ENCODE measurements at regions not wholly inside any gene's neighbourhood (a gene's known extent, or its start where the extent isn't known, plus 50 kb on each side); places are given as distances from the start of the nearest gene placed in this dataset.

DNA sequence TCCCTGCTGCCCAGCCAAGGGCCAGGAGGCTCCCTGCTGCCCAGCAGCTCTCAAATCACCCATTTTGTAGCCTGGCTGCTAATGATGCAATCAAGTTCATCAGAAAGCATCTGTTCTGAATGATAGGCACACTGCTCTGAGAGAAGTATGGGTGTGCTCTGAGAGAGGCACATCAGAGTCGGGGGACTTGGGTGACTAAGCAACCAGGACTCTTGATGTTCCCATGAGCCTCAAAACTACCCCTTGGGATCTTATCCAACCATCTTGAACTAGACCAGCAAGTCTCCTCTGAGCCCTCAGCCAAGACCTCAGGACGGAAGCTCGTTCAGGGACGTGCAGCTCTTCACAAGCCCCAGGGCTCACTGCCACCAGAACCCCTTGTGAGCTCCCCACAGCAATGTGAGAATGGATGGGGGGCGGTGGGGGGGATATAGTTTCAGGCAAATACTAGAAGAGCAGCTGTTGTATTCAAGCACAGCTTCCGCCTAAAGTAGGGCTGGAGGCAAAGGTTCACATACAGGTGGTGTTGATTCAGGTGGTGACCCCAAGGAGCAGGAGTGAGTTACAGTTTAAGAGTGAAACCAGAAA lies 52.2 kb upstream of the HES1 start:
- H3K4me1 ChIP-seq (replicated peaks) = peaks cover 54% of the 10 kb centered on the region
- no peak overlapping the region for H3K27ac ChIP-seq
- DNase-seq (ENCODE audit: low read depth in 1 of 2, low spot score in 2 of 2) = no peak
- H3K4me3 ChIP-seq = no peak overlapping the region
- no peaks in the 10 kb centered on the region for H3K36me3 ChIP-seq
- H3K27me3 ChIP-seq (replicated peaks) = no peaks in the 10 kb centered on the region
- H3K9me3 ChIP-seq (replicated peaks) = no peaks in the 10 kb centered on the region

DNA sequence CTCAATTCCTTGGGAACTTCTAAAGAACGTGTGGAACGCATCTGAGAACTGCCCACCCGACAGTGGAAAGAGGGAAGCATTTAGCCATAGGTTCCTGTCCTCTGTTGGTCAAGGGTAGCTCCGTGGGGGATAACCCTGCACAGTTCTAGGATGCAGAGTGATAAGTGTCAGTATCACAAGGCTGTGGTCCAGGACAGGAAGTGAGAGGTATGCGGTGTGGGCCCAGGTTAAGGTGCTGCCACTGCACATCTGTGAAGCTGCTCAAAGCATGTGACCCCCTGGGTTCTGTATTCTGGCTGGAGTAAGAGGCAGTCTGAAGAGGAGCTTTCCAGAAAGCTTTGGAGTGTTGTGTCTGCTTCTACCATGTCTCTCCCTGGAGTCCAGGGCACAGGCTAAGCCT lies 51.7 kb upstream of the HES1 start:
- no peak overlapping the region for H3K27ac ChIP-seq
- no peak for DNase-seq (ENCODE audit: low read depth in 1 of 2, low spot score in 2 of 2)
- no peaks in the 10 kb centered on the region for H3K36me3 ChIP-seq
- H3K4me3 ChIP-seq = no peak overlapping the region
- H3K9me3 ChIP-seq (replicated peaks) = no peaks in the 10 kb centered on the region
- no peaks in the 10 kb centered on the region for H3K27me3 ChIP-seq (replicated peaks)
- peaks cover 60% of the 10 kb centered on the region for H3K4me1 ChIP-seq (replicated peaks)
